A549 (cell line): ENCODE measurements at regions not wholly inside any gene's neighbourhood (a gene's known extent, or its start where the extent isn't known, plus 50 kb on each side); places are given as distances from the start of the nearest gene placed in this dataset.

Experiments used
- ATAC-seq, 2 experiments: fragments of 200-7000 bp in 1 of 2; fragments of >200 bp in 1 of 2; cut with Nextera tagmentation in 1 of 2; cut with Tn5 transposase in 1 of 2; 3 replicates each; pipeline versions ENCODE4 v1.8.0 to v1.9.1; 2018 to 2020; ENCODE audit warnings: mild to moderate bottlenecking in 1 of 2, moderate library complexity in 1 of 2
- CTCF ChIA-PET: fragments of 300-600 bp; sonication (Branson Sonifier 250); formaldehyde crosslinking; extraction: SDS; loops from one replicate; lab custom pipeline; 2021; ENCODE audit warnings: antibody characterized with exemption, inconsistent platforms; lab: Yijun Ruan, JAX
- POLR2A ChIA-PET: fragments of 350-600 bp; formaldehyde crosslinking; extraction: SDS; loops from one replicate; lab custom pipeline; 2021; ENCODE audit warnings: antibody characterized with exemption, inconsistent platforms; lab: Yijun Ruan, JAX
- DNase-seq, 2 experiments: peaks; one replicate each; pipeline versions ENCODE4 v3.0.0 to v3.0.0-alpha.2; 2011 to 2016; ENCODE audit warnings: low read depth in 1 of 2, low spot score in 1 of 2
- FAIRE-seq: peaks from 2 replicates; lab custom pipeline; 2011; peaks lifted over from hg19 to GRCh38; lab: Jason Lieb, UNC
- H3K27ac ChIP-seq, 2 experiments: fragments of >200 bp; sonication (Bioruptor Twin); formaldehyde crosslinking; 3 replicates each; pipeline ENCODE4 v1.5.1; 2016 to 2017
- H3K4me1 ChIP-seq: fragments of >200 bp; sonication (Bioruptor Twin); formaldehyde crosslinking; 3 replicates; pipeline ENCODE4 v1.6.1; 2016
- H3K4me2 ChIP-seq: fragments of >200 bp; sonication (Bioruptor Twin); formaldehyde crosslinking; 3 replicates; pipeline ENCODE4 v1.6.1; 2016
- H3K4me3 ChIP-seq: fragments of >200 bp; sonication (Bioruptor Twin); formaldehyde crosslinking; 3 replicates; pipeline ENCODE4 v1.5.1; 2016
- H3K9me3 ChIP-seq: fragments of >200 bp; sonication (Bioruptor Twin); formaldehyde crosslinking; 3 replicates; pipeline ENCODE4 v1.6.1; 2016
- CBX2 ChIP-seq: fragments of 200-600 bp; sonication (generic); IDR thresholded peaks from 2 replicates; pipeline ENCODE4 v1.6.1; 2016; ENCODE audit warnings: low read depth, mild to moderate bottlenecking, borderline replicate concordance
- CBX8 ChIP-seq: fragments of 200-600 bp; sonication (generic); IDR thresholded peaks from 2 replicates; pipeline ENCODE4 v1.6.1; 2016
- CHD4 ChIP-seq: fragments of 200-600 bp; sonication (generic); IDR thresholded peaks from 2 replicates; pipeline ENCODE4 v1.6.1; 2016; ENCODE audit warnings: antibody characterized with exemption, mild to moderate bottlenecking, borderline replicate concordance
- EHF ChIP-seq: fragments of 250-450 bp; sonication (Bioruptor Pico); IDR thresholded peaks from 2 replicates; pipeline ENCODE4 v1.5.0; 2020; ENCODE audit warnings: mild to moderate bottlenecking
- EP300 ChIP-seq, 2 experiments: fragments of >200 bp; sonication (Bioruptor Twin); formaldehyde crosslinking; IDR thresholded peaks; 2 replicates in 1 of 2; 3 replicates in 1 of 2; pipeline ENCODE4 v1.6.1; 2016 to 2017
- HEYL ChIP-seq: fragments of 250-450 bp; sonication (Bioruptor Pico); IDR thresholded peaks from 2 replicates; pipeline ENCODE4 v1.8.0; 2021; ENCODE audit warnings: mild to moderate bottlenecking, moderate library complexity
- HMGXB4 ChIP-seq: fragments of 250-450 bp; sonication (Bioruptor Pico); IDR thresholded peaks from 2 replicates; pipeline ENCODE4 v1.5.0; 2021; ENCODE audit warnings: mild to moderate bottlenecking, moderate library complexity, borderline replicate concordance
- HOXB13 ChIP-seq: fragments of 250-450 bp; sonication (Bioruptor Pico); IDR thresholded peaks from 2 replicates; pipeline ENCODE4 v1.5.0; 2020; ENCODE audit warnings: low read depth, mild to moderate bottlenecking, moderate library complexity
- JUNB ChIP-seq: fragments of >200 bp; sonication (Bioruptor Twin); formaldehyde crosslinking; IDR thresholded peaks from 2 replicates; pipeline ENCODE4 v1.6.1; 2016
- MAX ChIP-seq: IDR thresholded peaks from 2 replicates; pipeline ENCODE4 v1.6.1; 2012
- NPAS2 ChIP-seq: fragments of 250-450 bp; sonication (Bioruptor Pico); IDR thresholded peaks from 2 replicates; pipeline ENCODE4 v1.8.0; 2022; ENCODE audit warnings: mild to moderate bottlenecking, moderate library complexity, borderline replicate concordance
- REST ChIP-seq: fragments of 200-600 bp; sonication (generic); IDR thresholded peaks from 2 replicates; pipeline ENCODE4 v1.6.1; 2016; ENCODE audit warnings: antibody characterized with exemption, mild to moderate bottlenecking, moderate library complexity
- TFCP2L1 ChIP-seq: fragments of 250-450 bp; sonication (Bioruptor Pico); IDR thresholded peaks from 2 replicates; pipeline ENCODE4 v1.5.0; 2021; ENCODE audit warnings: mild to moderate bottlenecking
- TP53 ChIP-seq: fragments of 250-450 bp; sonication (Bioruptor Pico); IDR thresholded peaks from 2 replicates; pipeline ENCODE4 v1.5.0; 2021; ENCODE audit warnings: mild to moderate bottlenecking, moderate library complexity
- ZFP36 ChIP-seq: fragments of 450-650 bp; IDR thresholded peaks from 2 replicates; pipeline ENCODE4 v1.6.1; 2014; ENCODE audit warnings: borderline replicate concordance; ENCODE audit not compliant: partially characterized antibody
- WGBS: methylation state at CpG from one replicate; pipeline ENCODE4 v1.1.6; 2017; ENCODE audit errors: missing lambda C conversion rate; 5-methylcytosine and 5-hydroxymethylcytosine counted together

GRCh38 chr16:27645396-27645795 is 95.5 kb downstream of the KATNIP start:
- 95% methylated on average over 5 of the region's 5 CpGs for WGBS
- CTCF ChIA-PET = interaction anchor here (0.9 to 1.0 kb wide), 2 partner anchors 9 to 13 kb away, joined by 3 read pairs; no protein-coding TSS in a partner anchor
- no peak for ATAC-seq
- Histone ChIP-seq H3K9me3 (no peaks in the 10 kb centered on the region), H3K4me2 (no peak overlapping the region), H3K4me3 (no peak overlapping the region), H3K27ac (no peak overlapping the region), H3K4me1 (no peaks in the 10 kb centered on the region)
- POLR2A ChIA-PET = no interaction called here
- DNase-seq = no peak
- no peak for FAIRE-seq
- no peak for TF ChIP-seq HEYL (CRISPR knock-in tag)
- TF ChIP-seq EP300 (IDR thresholded peaks at IDR 0.05) = no peak
- TF ChIP-seq REST = no peak
- no peak for TF ChIP-seq HMGXB4 (CRISPR knock-in tag)
- TF ChIP-seq EHF (CRISPR knock-in tag) = no peak
- no peak for TF ChIP-seq NPAS2 (CRISPR knock-in tag)

GRCh38 chr16:27646806-27647205 is 96.9 kb downstream of the KATNIP start:
- FAIRE-seq (no peak), ATAC-seq (no peak), DNase-seq (no peak)
- POLR2A ChIA-PET = no interaction called here
- CTCF ChIA-PET = interaction anchor here (1.1 kb wide), 1 partner anchor 11 kb away, joined by 3 read pairs; no protein-coding TSS in a partner anchor
- Histone ChIP-seq H3K4me1 (no peaks in the 10 kb centered on the region), H3K4me2 (no peak overlapping the region), H3K4me3 (no peak overlapping the region), H3K27ac (no peak overlapping the region), H3K9me3 (no peaks in the 10 kb centered on the region)
- TF ChIP-seq TFCP2L1 (CRISPR knock-in tag) = no peak
- no peak for TF ChIP-seq CHD4
- no peak for TF ChIP-seq HOXB13 (CRISPR knock-in tag)
- no peak for TF ChIP-seq ZFP36
- TF ChIP-seq TP53 (CRISPR knock-in tag) = no peak
- no peak for TF ChIP-seq MAX
- no peak for TF ChIP-seq CBX2
- no peak for TF ChIP-seq EHF (CRISPR knock-in tag)
- WGBS = 82% methylated on average over 2 of the region's 5 CpGs

- no peak overlapping the region for H3K4me2 ChIP-seq
- no peak for DNase-seq
- no peak for FAIRE-seq
- no peak overlapping the region for H3K4me3 ChIP-seq
- 90% methylated on average over 7 of the region's 7 CpGs for WGBS
- POLR2A ChIA-PET = no interaction called here
- no peak overlapping the region for H3K27ac ChIP-seq
- no peaks in the 10 kb centered on the region for H3K9me3 ChIP-seq
- H3K4me1 ChIP-seq = no peaks in the 10 kb centered on the region
- no peak for ATAC-seq
- CTCF ChIA-PET = interaction anchor here (1.6 kb wide), 1 partner anchor 9 kb away, joined by 4 read pairs; no protein-coding TSS in a partner anchor
- TF ChIP-seq JUNB = no peak
- no peak for TF ChIP-seq HMGXB4 (CRISPR knock-in tag)
- TF ChIP-seq CBX8 = no peak
These were observed 99.1 kb downstream of the KATNIP start for GRCh38 chr16:27649021-27649420.
